ENCODE measurements at regions not wholly inside any gene's neighbourhood (a gene's known extent, or its start where the extent isn't known, plus 50 kb on each side); places are given as distances from the start of the nearest gene placed in this dataset.

GRCh38 chr2:104430852-104431251, 423.1 kb upstream of the POU3F3 start:
- no peaks in the 10 kb centered on the region for H3K79me2 ChIP-seq (ENCODE audit: control insufficient read depth in 1 of 2, insufficient read depth in 2 of 2, low read length in 2 of 2)
- H3K9me3 ChIP-seq (ENCODE audit: insufficient read depth in 2 of 2, low read depth in 1 of 2, low read length in 1 of 2), result no peaks in the 10 kb centered on the region
- no peaks in the 10 kb centered on the region for H3K27me3 ChIP-seq (replicated peaks in 1 of 4; ENCODE audit: control insufficient read depth in 3 of 4, extremely low read depth in 1 of 4, insufficient read depth in 3 of 4, low read length in 3 of 4)
- DNase-seq (ENCODE audit: low read depth in 1 of 2, low spot score in 2 of 2) (no peak), FAIRE-seq (no peak)
- H3K9ac ChIP-seq (replicated peaks in 1 of 4; ENCODE audit: extremely low read depth in 1 of 4, low read depth in 3 of 4, low read length in 3 of 4), result no peak overlapping the region
- CTCF ChIA-PET (ENCODE audit: partially characterized antibody), result interaction anchor here (1.3 kb wide), 2 partner anchors 10 to 419 kb away, joined by 3 read pairs; no protein-coding TSS in a partner anchor
- H3K4me3 ChIP-seq (ENCODE audit: extremely low read depth in 1 of 4, insufficient read depth in 2 of 4, low read depth in 3 of 4, low read length in 4 of 4), result no peak overlapping the region
- H3K36me3 ChIP-seq (ENCODE audit: control insufficient read depth in 2 of 4, insufficient read depth in 4 of 4, low read length in 3 of 4), result no peaks in the 10 kb centered on the region
- H3K56ac ChIP-seq (replicated peaks; ENCODE audit: insufficient read length, low read depth, low read length), result no peak overlapping the region
- H4K20me1 ChIP-seq (replicated peaks in 1 of 2; ENCODE audit: control insufficient read depth in 1 of 2, insufficient read depth in 2 of 2, low read length in 2 of 2), result no peaks in the 10 kb centered on the region
- no peak overlapping the region for H3K4ac ChIP-seq (replicated peaks; ENCODE audit: insufficient read length, low read depth, low read length)
- WGBS, 2 experiments (ENCODE audit: extremely low coverage in 1 of 2, insufficient coverage in 1 of 2, insufficient read length in 1 of 2, insufficient replicate concordance in 2 of 2, low coverage in 1 of 2, low lambda C conversion rate in 2 of 2, missing lambda C conversion rate in 1 of 2), result 81% methylated on average over 7 of the region's 7 CpGs; no CpG with 5 or more reads in 1 of the 2 experiments
- H2BK12ac ChIP-seq (ENCODE audit: low read depth, low read length), result no peak overlapping the region
- H3K18ac ChIP-seq (ENCODE audit: extremely low read depth, low read length), result no peak overlapping the region
- no peak overlapping the region for H4K91ac ChIP-seq (replicated peaks; ENCODE audit: insufficient read length, low read length)
- POLR2A ChIA-PET (ENCODE audit: partially characterized antibody), result no interaction called here
- no peak overlapping the region for H3K4me2 ChIP-seq (ENCODE audit: insufficient read depth in 1 of 2, low read depth in 2 of 2, low read length in 2 of 2)
- no peak overlapping the region for H2AK5ac ChIP-seq (ENCODE audit: low read depth, low read length)
- H3K14ac ChIP-seq (ENCODE audit: insufficient read length), result no peak overlapping the region
- H4K8ac ChIP-seq (ENCODE audit: extremely low read depth, insufficient read depth, low read length), result no peak overlapping the region
- no peak overlapping the region for H2BK120ac ChIP-seq (replicated peaks; ENCODE audit: low read depth, low read length)
- H2BK5ac ChIP-seq (ENCODE audit: low read depth, low read length), result no peak overlapping the region
- peaks cover 2 to 4% (median 3%) of the 10 kb centered on the region in 4 experiments; a peak in 3 of 7 replicates for H3K4me1 ChIP-seq (replicated peaks in 1 of 4; ENCODE audit: control insufficient read depth in 3 of 4, insufficient read depth in 4 of 4, low read length in 3 of 4)
- H3K23ac ChIP-seq (ENCODE audit: insufficient read length), result no peak overlapping the region
- no peak overlapping the region for H4K5ac ChIP-seq (ENCODE audit: insufficient read length, low read depth, low read length)
- no peak overlapping the region for H3K27ac ChIP-seq (ENCODE audit: low read depth, low read length)
- no peak overlapping the region for H2AFZ ChIP-seq (ENCODE audit: low read length)
- H2BK20ac ChIP-seq (ENCODE audit: low read length), result no peak overlapping the region
- no peaks in the 10 kb centered on the region for H3K79me1 ChIP-seq (ENCODE audit: low read depth, low read length)
- H3K23me2 ChIP-seq (ENCODE audit: low read depth, low read length), result no peaks in the 10 kb centered on the region
- no peak overlapping the region for H2BK15ac ChIP-seq (ENCODE audit: low read length)
- TF ChIP-seq EGR1 (IDR thresholded peaks at IDR 0.05; ENCODE audit: borderline replicate concordance, low read depth, low read length) (no peak), RNF2 (IDR thresholded peaks at IDR 0.05; ENCODE audit: borderline replicate concordance, low read depth, low read length, missing control alignments, poor library complexity, severe bottlenecking) (no peak), CTBP2 (IDR thresholded peaks at IDR 0.05; ENCODE audit: borderline replicate concordance, insufficient read depth, insufficient read length, low read length) (no peak), E2F6 (IDR thresholded peaks at IDR 0.05) (no peak), CHD2 (IDR thresholded peaks at IDR 0.05; ENCODE audit: low read length) (no peak), FOSL1 (IDR thresholded peaks at IDR 0.05; ENCODE audit: insufficient read depth, low read depth, low read length) (no peak), EP300 (IDR thresholded peaks at IDR 0.05; ENCODE audit: borderline replicate concordance in 1 of 2, low read depth in 2 of 2, low read length in 2 of 2) (no peak), ATF2 (IDR thresholded peaks at IDR 0.05; ENCODE audit: low read length) (no peak), JUN (IDR thresholded peaks at IDR 0.05; ENCODE audit: low read depth, low read length) (no peak), SUZ12 (IDR thresholded peaks at IDR 0.05; ENCODE audit: low read length) (no peak), SIX5 (IDR thresholded peaks at IDR 0.05; ENCODE audit: low read depth, low read length) (no peak)

Measured in H1 (cell line).